ENCODE measurements at regions not wholly inside any gene's neighbourhood (a gene's known extent, or its start where the extent isn't known, plus 50 kb on each side); places are given as distances from the start of the nearest gene placed in this dataset.

DNA sequence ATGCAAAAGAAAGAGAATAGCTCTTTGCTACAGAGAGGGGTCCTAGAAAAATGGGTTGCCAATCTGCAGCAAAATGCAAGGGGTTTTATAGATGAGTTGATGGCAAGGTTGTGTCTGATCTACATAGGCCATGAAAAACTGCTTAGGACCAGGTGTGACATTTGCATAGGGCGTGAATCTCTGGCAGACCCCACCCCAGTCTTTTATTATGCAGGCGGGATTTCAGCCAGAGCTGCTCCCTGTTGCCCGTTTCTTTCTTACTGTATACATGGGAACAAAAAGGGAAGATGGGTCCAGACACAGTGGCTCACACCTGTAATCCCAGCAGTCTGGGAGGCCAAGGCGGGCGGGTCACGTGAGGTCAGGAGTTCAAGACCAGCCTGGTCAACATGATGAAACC is 286.4 kb upstream of the LRRTM4 start:
- no peak overlapping the region for H3K9ac ChIP-seq (ENCODE audit: low read length)
- no peaks in the 10 kb centered on the region for H3K79me2 ChIP-seq (ENCODE audit: insufficient read depth, low read length)
- H3K9me3 ChIP-seq (ENCODE audit: low read length) = no peaks in the 10 kb centered on the region
- no peaks in the 10 kb centered on the region for H4K20me1 ChIP-seq (ENCODE audit: insufficient read depth, low read length)
- H2AFZ ChIP-seq (ENCODE audit: low read length) = no peak overlapping the region
- no peak overlapping the region for H3K4me3 ChIP-seq (ENCODE audit: low read depth, low read length, poor library complexity, severe bottlenecking)
- TF ChIP-seq EZH2 (IDR thresholded peaks at IDR 0.05; ENCODE audit: borderline replicate concordance, low read length) = no peak
- TF ChIP-seq, protein P1, sequence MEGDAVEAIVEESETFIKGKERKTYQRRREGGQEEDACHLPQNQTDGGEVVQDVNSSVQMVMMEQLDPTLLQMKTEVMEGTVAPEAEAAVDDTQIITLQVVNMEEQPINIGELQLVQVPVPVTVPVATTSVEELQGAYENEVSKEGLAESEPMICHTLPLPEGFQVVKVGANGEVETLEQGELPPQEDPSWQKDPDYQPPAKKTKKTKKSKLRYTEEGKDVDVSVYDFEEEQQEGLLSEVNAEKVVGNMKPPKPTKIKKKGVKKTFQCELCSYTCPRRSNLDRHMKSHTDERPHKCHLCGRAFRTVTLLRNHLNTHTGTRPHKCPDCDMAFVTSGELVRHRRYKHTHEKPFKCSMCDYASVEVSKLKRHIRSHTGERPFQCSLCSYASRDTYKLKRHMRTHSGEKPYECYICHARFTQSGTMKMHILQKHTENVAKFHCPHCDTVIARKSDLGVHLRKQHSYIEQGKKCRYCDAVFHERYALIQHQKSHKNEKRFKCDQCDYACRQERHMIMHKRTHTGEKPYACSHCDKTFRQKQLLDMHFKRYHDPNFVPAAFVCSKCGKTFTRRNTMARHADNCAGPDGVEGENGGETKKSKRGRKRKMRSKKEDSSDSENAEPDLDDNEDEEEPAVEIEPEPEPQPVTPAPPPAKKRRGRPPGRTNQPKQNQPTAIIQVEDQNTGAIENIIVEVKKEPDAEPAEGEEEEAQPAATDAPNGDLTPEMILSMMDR (IDR thresholded peaks at IDR 0.05; ENCODE audit: low read length) = no peak
- no peaks in the 10 kb centered on the region for H3K36me3 ChIP-seq (ENCODE audit: insufficient read depth, low read length)
- no peaks in the 10 kb centered on the region for H3K9me2 ChIP-seq (ENCODE audit: low read depth, low read length)
- H3F3A ChIP-seq (ENCODE audit: insufficient read depth, low read length) = no peaks in the 10 kb centered on the region
- no peak overlapping the region for H3K4me2 ChIP-seq (ENCODE audit: low read length)
- no peaks in the 10 kb centered on the region for H3K27me3 ChIP-seq (ENCODE audit: insufficient read depth, low read length)
- no peak overlapping the region for H3K27ac ChIP-seq (ENCODE audit: low read depth, low read length, poor library complexity, severe bottlenecking)
- no peaks in the 10 kb centered on the region for H3K4me1 ChIP-seq (ENCODE audit: insufficient read depth, low read length, severe bottlenecking)

DNA sequence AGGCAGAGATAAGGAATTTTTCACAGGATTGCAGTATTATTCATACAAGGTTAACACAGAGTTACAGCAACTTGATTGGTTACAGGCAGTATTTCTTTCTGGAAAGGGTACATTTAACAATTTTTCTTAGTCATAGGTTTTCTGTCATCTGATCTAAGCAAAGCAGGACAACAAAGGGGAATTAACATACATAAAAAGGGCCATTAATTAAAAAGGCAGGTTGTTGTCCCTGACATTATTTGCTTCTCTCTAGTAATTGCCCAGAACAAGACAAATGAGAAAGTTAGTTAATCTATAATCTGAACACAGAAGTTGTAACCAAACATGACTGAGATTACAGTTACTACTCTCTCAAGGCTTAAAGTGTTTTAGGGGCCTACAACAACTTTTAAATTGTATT is 291.4 kb upstream of the LRRTM4 start:
- Histone ChIP-seq H3K9ac (ENCODE audit: low read length) (no peak overlapping the region), H2AFZ (ENCODE audit: low read length) (no peak overlapping the region), H3K9me3 (ENCODE audit: low read length) (no peaks in the 10 kb centered on the region), H3K9me2 (ENCODE audit: low read depth, low read length) (no peaks in the 10 kb centered on the region), H3K4me3 (ENCODE audit: low read depth, low read length, poor library complexity, severe bottlenecking) (no peak overlapping the region), H3K27ac (ENCODE audit: low read depth, low read length, poor library complexity, severe bottlenecking) (no peak overlapping the region), H3F3A (ENCODE audit: insufficient read depth, low read length) (no peaks in the 10 kb centered on the region), H3K36me3 (ENCODE audit: insufficient read depth, low read length) (no peaks in the 10 kb centered on the region), H4K20me1 (ENCODE audit: insufficient read depth, low read length) (no peaks in the 10 kb centered on the region), H3K27me3 (ENCODE audit: insufficient read depth, low read length) (no peaks in the 10 kb centered on the region), H3K4me2 (ENCODE audit: low read length) (no peak overlapping the region), H3K79me2 (ENCODE audit: insufficient read depth, low read length) (no peaks in the 10 kb centered on the region), H3K4me1 (ENCODE audit: insufficient read depth, low read length, severe bottlenecking) (no peaks in the 10 kb centered on the region)
- TF ChIP-seq, protein P1 (IDR thresholded peaks at IDR 0.05; ENCODE audit: low read length) = no peak
- no peak for TF ChIP-seq EZH2 (IDR thresholded peaks at IDR 0.05; ENCODE audit: borderline replicate concordance, low read length)

DNA sequence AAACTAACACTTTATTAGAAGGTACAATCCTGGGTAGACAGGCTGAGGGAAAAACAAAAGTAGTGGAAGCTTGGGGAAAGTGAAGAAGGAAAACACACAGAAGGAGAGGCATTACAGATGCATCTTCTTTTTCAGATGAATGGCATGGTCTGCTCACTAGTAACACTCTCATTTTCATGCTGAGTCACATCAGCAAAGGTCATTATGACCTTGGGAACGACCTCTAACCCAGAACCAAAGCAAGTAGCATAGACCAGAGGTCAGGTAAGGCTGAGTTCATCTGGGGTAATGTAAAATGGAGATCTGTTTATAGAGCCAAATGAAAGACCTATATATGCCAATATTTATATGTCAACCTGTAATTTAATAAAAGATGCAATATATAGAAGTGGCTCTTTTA is 294.4 kb upstream of the LRRTM4 start:
- H3F3A ChIP-seq (ENCODE audit: insufficient read depth, low read length) = no peaks in the 10 kb centered on the region
- no peaks in the 10 kb centered on the region for H3K36me3 ChIP-seq (ENCODE audit: insufficient read depth, low read length)
- no peak overlapping the region for H3K4me2 ChIP-seq (ENCODE audit: low read length)
- no peaks in the 10 kb centered on the region for H3K4me1 ChIP-seq (ENCODE audit: insufficient read depth, low read length, severe bottlenecking)
- no peak overlapping the region for H3K27ac ChIP-seq (ENCODE audit: low read depth, low read length, poor library complexity, severe bottlenecking)
- TF ChIP-seq, protein P1 (IDR thresholded peaks at IDR 0.05; ENCODE audit: low read length) = no peak
- no peak for TF ChIP-seq EZH2 (IDR thresholded peaks at IDR 0.05; ENCODE audit: borderline replicate concordance, low read length)
- no peak overlapping the region for H3K4me3 ChIP-seq (ENCODE audit: low read depth, low read length, poor library complexity, severe bottlenecking)
- H3K79me2 ChIP-seq (ENCODE audit: insufficient read depth, low read length) = no peaks in the 10 kb centered on the region
- no peak overlapping the region for H3K9ac ChIP-seq (ENCODE audit: low read length)
- no peaks in the 10 kb centered on the region for H3K27me3 ChIP-seq (ENCODE audit: insufficient read depth, low read length)
- H3K9me2 ChIP-seq (ENCODE audit: low read depth, low read length) = no peaks in the 10 kb centered on the region
- H3K9me3 ChIP-seq (ENCODE audit: low read length) = no peaks in the 10 kb centered on the region
- H4K20me1 ChIP-seq (ENCODE audit: insufficient read depth, low read length) = no peaks in the 10 kb centered on the region
- H2AFZ ChIP-seq (ENCODE audit: low read length) = no peak overlapping the region

All from OCI-LY1 (cell line).